Activated naive CD4-positive, alpha-beta T cell treated with anti-CD3 and anti-CD28 coated beads, Interleukin-2, amount 50 U/mL, for 16 hours (primary cell): ENCODE measurements at regions not wholly inside any gene's neighbourhood (a gene's known extent, or its start where the extent isn't known, plus 50 kb on each side); places are given as distances from the start of the nearest gene placed in this dataset.

Experiments used
- DNase-seq: peaks from one replicate; pipeline ENCODE4 v3.0.0-alpha.2; 2020

GRCh38 chr9:105065098-105066088, 137.4 kb upstream of the ABCA1 start:
- no peak for DNase-seq

- no peak for DNase-seq
Observed at GRCh38 chr9:105066275-105066865, 138.4 kb upstream of the ABCA1 start.

- no peak for DNase-seq
Observed at GRCh38 chr9:105067895-105068580, 140.1 kb upstream of the ABCA1 start.

DNA sequence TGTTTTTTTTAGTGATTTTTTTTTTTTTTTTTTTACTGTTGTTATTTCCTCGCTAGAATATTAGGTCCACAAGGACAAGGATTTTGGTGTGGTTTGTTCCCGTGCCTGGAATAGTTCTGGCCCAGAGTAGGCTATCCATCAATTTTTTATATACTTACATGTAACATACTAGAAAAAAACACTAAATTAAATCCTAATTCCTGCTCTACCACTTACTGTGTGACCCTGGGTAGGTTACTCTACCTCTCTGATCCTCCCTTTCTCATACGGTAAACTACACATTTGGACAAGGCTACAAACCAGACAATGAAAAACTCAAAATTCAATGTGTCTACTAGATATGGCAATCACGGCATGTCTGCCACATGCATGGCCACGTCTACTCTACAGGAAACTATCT, 141.3 kb upstream of the ABCA1 start:
- DNase-seq: no peak

- no peak for DNase-seq
Observed at GRCh38 chr9:105069696-105070095, 141.7 kb upstream of the ABCA1 start.

GRCh38 chr9:105070176-105070575, 142.2 kb upstream of the ABCA1 start:
- no peak for DNase-seq

GRCh38 chr9:105072476-105072875, 144.5 kb upstream of the ABCA1 start:
- no peak for DNase-seq

DNA sequence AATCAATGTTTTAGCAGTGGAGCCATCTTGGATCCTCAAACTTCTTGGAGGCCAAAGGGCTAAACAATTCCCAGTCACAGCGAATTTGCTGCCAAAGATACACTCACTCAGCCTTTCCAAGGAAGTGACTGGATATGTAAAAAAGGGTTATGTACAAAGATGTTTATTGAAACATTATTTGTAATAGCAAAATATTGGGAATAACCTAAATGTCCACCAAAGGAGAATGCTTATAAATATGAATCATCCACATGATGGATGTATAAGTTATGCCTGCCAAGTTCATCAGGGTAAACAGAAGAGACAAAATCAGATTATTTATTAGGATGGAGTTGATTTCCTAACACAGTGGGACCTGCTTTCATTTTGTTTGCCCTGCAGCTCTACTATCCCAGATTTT, 145.2 kb upstream of the ABCA1 start:
- DNase-seq: no peak

- DNase-seq: no peak
Observed at GRCh38 chr9:105074491-105074890, 146.5 kb upstream of the ABCA1 start.

GRCh38 chr9:105076729-105077128, 148.8 kb upstream of the ABCA1 start:
- DNase-seq: no peak

DNA sequence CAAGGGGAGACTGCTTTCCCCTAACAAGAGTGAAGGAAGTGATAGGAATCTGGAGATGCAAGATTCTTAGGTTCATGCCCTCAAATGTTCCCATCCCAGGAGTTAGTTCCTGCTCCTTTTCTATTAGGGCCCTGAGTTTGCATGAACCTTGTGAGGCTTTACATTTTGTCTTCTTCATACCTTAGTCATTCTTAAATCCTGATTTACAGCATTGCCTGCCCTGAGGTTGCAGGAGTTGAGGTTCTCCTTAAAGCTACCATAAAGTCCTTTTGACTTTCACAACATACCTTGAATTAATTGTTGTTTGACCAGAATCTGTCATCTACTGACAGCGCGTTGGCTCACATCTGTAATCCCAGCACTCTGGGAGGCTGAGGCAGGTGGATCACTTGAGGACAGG, 151.5 kb upstream of the ABCA1 start:
- no peak for DNase-seq

DNA sequence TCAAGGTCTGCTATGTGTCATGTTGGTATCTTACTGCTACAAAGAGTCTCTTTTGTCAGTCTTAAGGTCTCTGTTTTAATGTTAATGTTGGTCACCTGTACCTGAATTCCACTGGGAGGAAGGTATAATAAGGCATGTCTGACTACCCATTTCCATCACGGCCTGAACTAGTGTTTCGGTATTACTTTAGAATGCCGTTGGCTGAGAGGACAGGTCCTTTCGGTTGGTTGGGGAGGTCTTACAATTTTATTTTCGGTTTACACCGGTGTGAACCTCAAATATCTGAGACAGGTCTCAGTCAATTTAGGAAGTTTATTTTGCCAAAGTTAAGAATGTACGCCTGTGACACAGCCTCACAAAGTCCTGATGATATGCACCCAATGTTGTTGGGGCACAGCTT, 154.9 kb upstream of the ABCA1 start:
- no peak for DNase-seq

- no peak for DNase-seq
Observed at GRCh38 chr9:105083256-105083655, 155.3 kb upstream of the ABCA1 start.

DNA sequence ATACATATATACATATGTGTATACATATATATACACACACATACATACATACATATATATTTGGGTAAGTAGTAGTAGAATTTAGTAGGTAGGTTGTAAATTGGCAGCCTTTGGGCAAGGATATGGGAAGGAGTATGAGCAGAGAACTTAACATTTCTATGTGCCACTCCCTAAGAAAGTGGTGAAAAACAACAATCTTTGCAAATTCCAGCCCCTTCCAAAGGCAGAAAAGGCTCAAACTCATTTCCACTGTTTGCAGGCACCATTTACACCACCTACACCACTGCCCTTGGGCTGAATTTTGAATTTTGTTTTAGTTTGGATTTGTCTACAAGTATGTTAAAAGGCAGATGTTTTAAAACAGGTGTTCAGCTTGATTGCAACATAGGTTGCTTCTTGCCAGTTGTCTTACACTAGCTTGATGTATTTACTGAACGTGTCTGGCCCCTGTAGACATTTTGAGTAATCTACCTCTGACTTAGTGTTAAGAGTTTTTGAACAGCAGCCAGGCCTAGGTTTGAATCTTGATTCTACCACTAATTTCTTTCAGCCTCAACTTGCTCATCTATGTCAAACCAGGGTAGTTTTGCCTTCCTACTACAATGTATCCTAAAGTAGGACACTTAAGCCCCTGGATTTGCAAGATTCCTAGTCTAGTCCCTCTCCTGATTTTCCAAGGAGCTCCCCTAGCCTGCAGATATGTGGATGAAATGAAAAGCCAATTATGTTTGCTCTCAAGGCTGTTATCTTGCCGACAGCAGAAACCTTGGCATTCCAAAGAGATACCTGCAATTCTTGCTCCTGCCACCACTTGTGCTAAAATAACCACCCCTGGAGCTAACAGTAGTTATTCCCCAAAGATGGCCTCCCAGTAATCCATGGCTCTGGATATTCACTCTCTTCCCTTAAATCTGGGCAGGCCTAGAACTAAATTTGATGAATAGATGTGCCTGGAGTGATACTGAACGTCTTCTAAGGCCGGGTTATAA, 156.2 kb upstream of the SLC44A1 start:
- DNase-seq: no peak

- DNase-seq: no peak
Observed at GRCh38 chr9:105089874-105090273, 154.6 kb upstream of the SLC44A1 start.

- no peak for DNase-seq
Observed at GRCh38 chr9:105091004-105091640, 153.3 kb upstream of the SLC44A1 start.

DNA sequence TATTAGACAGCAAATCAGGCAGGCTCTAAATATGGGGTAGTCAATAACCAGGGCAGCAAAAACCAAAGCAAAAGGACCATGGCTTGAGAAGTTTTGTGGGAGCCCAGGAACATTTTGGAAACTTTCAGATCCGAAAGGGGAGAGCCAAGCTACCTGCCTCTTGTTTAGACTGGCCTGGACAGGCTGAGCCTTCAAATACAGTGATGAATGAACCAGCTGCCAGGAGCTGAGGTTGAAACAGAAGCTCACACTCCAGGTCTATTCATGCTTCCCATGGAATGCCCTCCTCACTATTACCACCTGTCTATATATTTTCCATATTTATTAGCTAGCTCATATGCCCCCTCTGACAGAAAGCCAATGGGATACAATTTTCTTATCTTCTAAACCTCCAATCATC, 150.8 kb upstream of the SLC44A1 start:
- DNase-seq: no peak

DNA sequence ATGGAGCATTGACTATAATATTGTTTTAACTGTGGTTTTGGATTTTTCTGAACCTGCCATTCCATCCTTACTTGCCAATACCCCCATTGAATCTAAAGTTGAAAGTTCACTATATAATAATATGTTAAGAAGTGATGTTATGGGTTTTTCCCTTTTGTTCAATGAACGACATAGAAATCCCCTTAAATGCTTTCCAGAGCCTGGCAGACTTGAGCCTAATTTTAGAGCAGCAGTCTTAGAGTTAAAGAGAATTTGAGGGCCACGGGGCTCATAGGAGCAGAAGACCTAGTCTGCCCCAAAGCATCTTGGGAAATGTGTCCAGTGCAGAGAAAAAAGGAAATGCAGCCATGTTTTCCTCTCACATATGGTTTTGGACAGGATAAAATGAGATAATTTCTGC, 146.1 kb upstream of the SLC44A1 start:
- no peak for DNase-seq

DNA sequence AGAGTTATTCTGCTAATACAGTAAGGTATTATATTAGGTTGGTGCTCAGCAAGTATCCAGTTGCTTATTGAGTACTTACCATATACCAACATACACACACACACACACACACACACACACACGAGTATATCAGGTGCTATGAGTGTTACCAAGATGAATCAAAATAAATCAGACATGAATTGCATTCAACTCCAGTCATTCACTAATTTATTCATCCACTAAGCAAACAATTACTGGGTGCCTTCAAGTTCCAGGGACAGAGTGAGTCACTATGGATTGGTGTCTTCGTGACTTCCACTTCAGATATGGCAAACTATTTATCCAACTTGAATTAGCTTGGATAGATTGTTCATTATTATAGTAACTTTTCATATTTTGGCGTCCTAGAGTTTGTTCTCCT, 140.7 kb upstream of the SLC44A1 start:
- DNase-seq: no peak

DNA sequence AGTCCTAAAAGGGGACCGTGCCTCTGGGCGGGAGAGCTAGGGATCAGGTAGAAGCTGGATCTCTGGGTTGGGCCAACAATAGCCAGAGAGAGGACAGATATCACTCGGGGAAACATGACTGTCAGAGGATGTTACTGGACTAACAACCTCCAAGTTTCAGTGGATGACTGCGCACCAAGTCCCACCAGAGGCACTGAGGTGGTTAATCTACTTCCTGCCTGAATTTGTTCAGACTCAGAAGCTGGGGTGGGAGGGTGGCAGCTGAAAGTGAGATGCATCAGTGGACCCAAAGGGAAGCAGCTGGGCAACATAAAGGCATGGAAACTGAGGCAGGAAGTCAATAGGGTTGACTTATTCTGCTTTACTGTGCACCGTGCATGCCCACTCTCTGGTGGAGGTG, 130.1 kb upstream of the SLC44A1 start:
- DNase-seq: no peak

- DNase-seq: no peak
Observed at GRCh38 chr9:105114964-105115728, 129.3 kb upstream of the SLC44A1 start.
